Fibroblast of lung (primary cell): ENCODE measurements at regions not wholly inside any gene's neighbourhood (a gene's known extent, or its start where the extent isn't known, plus 50 kb on each side); places are given as distances from the start of the nearest gene placed in this dataset.

Experiments
- DNase-seq, 2 donors: peaks; one replicate each; pipeline versions ENCODE4 v3.0.0 to v3.0.0-alpha.2; 2010; ENCODE audit warnings: low read depth in 2 of 2
- H2AFZ ChIP-seq: 2 replicates; pipeline ENCODE4 v1.5.1; 2012; ENCODE audit warnings: low read length, control low read depth, inconsistent platforms
- H3K27ac ChIP-seq: 2 replicates; pipeline ENCODE4 v1.5.1; 2011; ENCODE audit warnings: low read length, control low read depth; ENCODE audit not compliant: insufficient read depth
- H3K27me3 ChIP-seq: 2 replicates; pipeline ENCODE4 v1.5.1; 2011; ENCODE audit warnings: mild to moderate bottlenecking, low read length; ENCODE audit not compliant: control insufficient read depth, insufficient read depth
- H3K36me3 ChIP-seq: 2 replicates; pipeline ENCODE4 v1.5.1; 2011; ENCODE audit warnings: low read length; ENCODE audit not compliant: control insufficient read depth, insufficient read depth
- H3K4me1 ChIP-seq: 2 replicates; pipeline ENCODE4 v1.5.1; 2011; ENCODE audit warnings: low read length; ENCODE audit not compliant: control insufficient read depth, insufficient read depth; ENCODE audit errors: extremely low read depth
- H3K4me2 ChIP-seq: 2 replicates; pipeline ENCODE4 v1.5.1; 2011; ENCODE audit warnings: low read length, control low read depth; ENCODE audit not compliant: insufficient read depth; ENCODE audit errors: extremely low read depth
- H3K4me3 ChIP-seq, 4 experiments: fragments of 200-600 bp in 1 of 4; sonication (generic) in 1 of 4; replicated peaks in 1 of 4; 2 replicates each; pipeline ENCODE4 v1.5.1; 2011 to 2016; ENCODE audit warnings: low read length in 4 of 4, low read depth in 3 of 4, mild to moderate bottlenecking in 3 of 4, control low read depth in 2 of 4, inconsistent platforms in 1 of 4, mixed read lengths in 1 of 4; ENCODE audit not compliant: insufficient read depth in 1 of 4; ENCODE audit errors: control extremely low read depth in 1 of 4
- H3K79me2 ChIP-seq: 2 replicates; pipeline ENCODE4 v1.5.1; 2012; ENCODE audit warnings: mild to moderate bottlenecking, low read length, inconsistent platforms; ENCODE audit not compliant: control insufficient read depth, insufficient read depth
- H3K9ac ChIP-seq: 2 replicates; pipeline ENCODE4 v1.5.1; 2011; ENCODE audit warnings: mild to moderate bottlenecking, low read length, control low read depth; ENCODE audit not compliant: insufficient read depth
- H3K9me3 ChIP-seq: 2 replicates; pipeline ENCODE4 v1.5.1; 2012; ENCODE audit warnings: low read depth, low read length; ENCODE audit not compliant: control insufficient read depth, insufficient read depth
- H4K20me1 ChIP-seq: 2 replicates; pipeline ENCODE4 v1.5.1; 2011; ENCODE audit warnings: low read length; ENCODE audit not compliant: control insufficient read depth, insufficient read depth; ENCODE audit errors: extremely low read depth
- EZH2 ChIP-seq: IDR thresholded peaks from 2 replicates; pipeline ENCODE4 v1.5.1; 2012; ENCODE audit warnings: low read length, control low read depth, mild to moderate bottlenecking; ENCODE audit errors: missing control alignments
- TF ChIP-seq, protein P1 (sequence below), 2 donors: IDR thresholded peaks in 1 of 2; conservative IDR thresholded peaks in 1 of 2; 1 replicate in 1 of 2; 2 replicates in 1 of 2; pipeline ENCODE4 v1.5.1; 2011 to 2012; ENCODE audit warnings: low read length in 2 of 2, control low read depth in 1 of 2, inconsistent platforms in 1 of 2, low read depth in 1 of 2, mild to moderate bottlenecking in 1 of 2

DNA sequence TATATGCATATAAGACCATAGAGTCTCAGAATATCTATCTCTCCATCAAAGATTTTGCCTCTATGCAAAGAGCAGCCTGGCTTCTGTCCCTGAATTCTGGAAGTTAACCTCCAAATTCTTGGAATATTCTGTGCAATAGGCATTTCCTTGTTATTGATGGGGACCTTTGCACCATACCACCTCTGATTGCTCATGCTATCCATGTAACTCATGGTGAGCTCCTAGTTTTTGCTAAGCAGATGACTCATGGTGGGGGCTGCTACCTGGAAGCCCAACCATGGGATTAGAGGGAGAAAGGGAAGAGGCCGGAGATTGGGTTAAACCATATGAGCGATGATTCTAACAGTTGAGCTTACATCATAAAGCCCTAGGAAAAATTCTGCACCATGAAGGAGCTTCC lies 310.2 kb upstream of the FIGN start:
- Histone ChIP-seq H3K9ac (no peak overlapping the region), H3K4me2 (no peak overlapping the region), H3K79me2 (no peaks in the 10 kb centered on the region), H3K27ac (no peak overlapping the region), H2AFZ (no peak overlapping the region), H3K4me1 (no peaks in the 10 kb centered on the region), H3K36me3 (no peaks in the 10 kb centered on the region), H3K9me3 (no peaks in the 10 kb centered on the region), H4K20me1 (no peaks in the 10 kb centered on the region), H3K27me3 (no peaks in the 10 kb centered on the region), H3K4me3 (no peak overlapping the region)
- peak in 1 of 2 donors; percentile 61 for DNase-seq
- TF ChIP-seq, protein P1, sequence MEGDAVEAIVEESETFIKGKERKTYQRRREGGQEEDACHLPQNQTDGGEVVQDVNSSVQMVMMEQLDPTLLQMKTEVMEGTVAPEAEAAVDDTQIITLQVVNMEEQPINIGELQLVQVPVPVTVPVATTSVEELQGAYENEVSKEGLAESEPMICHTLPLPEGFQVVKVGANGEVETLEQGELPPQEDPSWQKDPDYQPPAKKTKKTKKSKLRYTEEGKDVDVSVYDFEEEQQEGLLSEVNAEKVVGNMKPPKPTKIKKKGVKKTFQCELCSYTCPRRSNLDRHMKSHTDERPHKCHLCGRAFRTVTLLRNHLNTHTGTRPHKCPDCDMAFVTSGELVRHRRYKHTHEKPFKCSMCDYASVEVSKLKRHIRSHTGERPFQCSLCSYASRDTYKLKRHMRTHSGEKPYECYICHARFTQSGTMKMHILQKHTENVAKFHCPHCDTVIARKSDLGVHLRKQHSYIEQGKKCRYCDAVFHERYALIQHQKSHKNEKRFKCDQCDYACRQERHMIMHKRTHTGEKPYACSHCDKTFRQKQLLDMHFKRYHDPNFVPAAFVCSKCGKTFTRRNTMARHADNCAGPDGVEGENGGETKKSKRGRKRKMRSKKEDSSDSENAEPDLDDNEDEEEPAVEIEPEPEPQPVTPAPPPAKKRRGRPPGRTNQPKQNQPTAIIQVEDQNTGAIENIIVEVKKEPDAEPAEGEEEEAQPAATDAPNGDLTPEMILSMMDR (conservative IDR thresholded peaks at IDR 0.05 in 1 of 2, IDR thresholded peaks at IDR 0.05 in 1 of 2; ENCODE audit: low read depth in 1 of 2, low read length in 2 of 2): no peak
- TF ChIP-seq EZH2: no peak

DNA sequence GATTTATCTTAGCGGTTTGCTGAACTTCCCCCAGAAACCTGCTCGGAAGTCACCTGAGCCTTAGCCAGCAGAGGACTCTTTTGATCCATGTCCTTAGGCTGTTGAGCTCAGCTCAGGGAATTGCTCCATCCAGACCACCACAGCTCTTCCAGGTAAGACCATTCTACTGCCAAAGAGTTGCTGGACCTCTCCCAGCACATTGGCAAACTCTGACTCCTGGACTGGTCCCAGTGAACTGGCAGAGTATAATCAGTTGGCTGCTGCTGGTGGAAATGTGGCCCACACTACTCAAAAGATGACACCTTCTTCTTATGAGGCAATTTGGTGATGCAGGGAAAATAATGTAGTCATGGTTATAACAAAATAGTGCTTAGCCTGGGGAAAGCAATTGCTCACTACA lies 308.8 kb upstream of the FIGN start:
- peak in 1 of 2 donors; percentile 37 for DNase-seq
- no peak overlapping the region for H3K27ac ChIP-seq
- no peaks in the 10 kb centered on the region for H4K20me1 ChIP-seq
- H3K9me3 ChIP-seq: no peaks in the 10 kb centered on the region
- H3K79me2 ChIP-seq: no peaks in the 10 kb centered on the region
- no peak overlapping the region for H3K4me3 ChIP-seq
- H3K4me2 ChIP-seq: no peak overlapping the region
- H2AFZ ChIP-seq: no peak overlapping the region
- no peaks in the 10 kb centered on the region for H3K4me1 ChIP-seq
- no peak overlapping the region for H3K9ac ChIP-seq
- TF ChIP-seq, protein P1 (conservative IDR thresholded peaks at IDR 0.05 in 1 of 2, IDR thresholded peaks at IDR 0.05 in 1 of 2; ENCODE audit: low read depth in 1 of 2, low read length in 2 of 2): no peak
- no peak for TF ChIP-seq EZH2
- H3K27me3 ChIP-seq: no peaks in the 10 kb centered on the region
- no peaks in the 10 kb centered on the region for H3K36me3 ChIP-seq

DNA sequence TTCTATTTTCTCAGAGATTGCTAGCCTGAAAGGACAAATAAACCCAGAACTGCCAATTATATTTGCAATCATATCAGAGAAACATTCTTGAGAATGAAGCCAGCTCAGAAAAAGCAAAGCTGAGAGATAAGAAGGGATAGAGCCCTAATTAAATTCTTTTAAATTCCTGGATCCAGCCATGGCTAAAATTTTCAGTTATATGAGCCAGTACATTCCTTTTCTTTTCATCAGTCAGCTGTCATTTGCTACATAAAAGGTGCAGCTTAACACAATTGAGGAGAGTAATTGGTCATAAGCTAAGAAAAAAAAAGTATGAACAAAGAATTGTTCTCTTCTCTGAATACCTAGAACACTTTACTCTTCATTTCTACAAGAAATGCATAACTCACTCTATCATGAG lies 303.5 kb upstream of the FIGN start:
- H3K27me3 ChIP-seq: no peaks in the 10 kb centered on the region
- peak in 1 of 2 donors; percentile 70 for DNase-seq
- H3K4me3 ChIP-seq: no peak overlapping the region
- no peak overlapping the region for H3K4me2 ChIP-seq
- H3K79me2 ChIP-seq: no peaks in the 10 kb centered on the region
- H3K27ac ChIP-seq: no peak overlapping the region
- H3K9me3 ChIP-seq: no peaks in the 10 kb centered on the region
- no peak overlapping the region for H2AFZ ChIP-seq
- H3K4me1 ChIP-seq: no peaks in the 10 kb centered on the region
- no peaks in the 10 kb centered on the region for H4K20me1 ChIP-seq
- no peak overlapping the region for H3K9ac ChIP-seq
- H3K36me3 ChIP-seq: no peaks in the 10 kb centered on the region
- no peak for TF ChIP-seq EZH2
- TF ChIP-seq, protein P1 (conservative IDR thresholded peaks at IDR 0.05 in 1 of 2, IDR thresholded peaks at IDR 0.05 in 1 of 2; ENCODE audit: low read depth in 1 of 2, low read length in 2 of 2): no peak
